GM06990 (cell line): ENCODE measurements at regions not wholly inside any gene's neighbourhood (a gene's known extent, or its start where the extent isn't known, plus 50 kb on each side); places are given as distances from the start of the nearest gene placed in this dataset.

ENCODE experiments used
- DNase-seq: peaks from one replicate; pipeline ENCODE4 v3.0.0-alpha.2; 2011; ENCODE audit not compliant: insufficient read length; ENCODE audit errors: extremely low read depth
- H3K27me3 ChIP-seq: replicated peaks from 2 replicates; pipeline ENCODE4 v1.6.0; 2011; ENCODE audit warnings: low read length; ENCODE audit not compliant: control insufficient read depth, insufficient read depth
- H3K36me3 ChIP-seq: 2 replicates; pipeline ENCODE4 v1.5.1; 2011; ENCODE audit warnings: low read length; ENCODE audit not compliant: control insufficient read depth, insufficient read depth
- H3K4me3 ChIP-seq: replicated peaks from 2 replicates; pipeline ENCODE4 v1.5.1; 2011; ENCODE audit warnings: low read depth, mild to moderate bottlenecking, control low read depth, low read length
- TF ChIP-seq, protein P1 (sequence below): IDR thresholded peaks from 2 replicates; pipeline ENCODE4 v1.5.1; 2011; ENCODE audit warnings: low read length, control low read depth, mild to moderate bottlenecking, inconsistent platforms; ENCODE audit not compliant: insufficient read depth, poor library complexity, severe bottlenecking

DNA sequence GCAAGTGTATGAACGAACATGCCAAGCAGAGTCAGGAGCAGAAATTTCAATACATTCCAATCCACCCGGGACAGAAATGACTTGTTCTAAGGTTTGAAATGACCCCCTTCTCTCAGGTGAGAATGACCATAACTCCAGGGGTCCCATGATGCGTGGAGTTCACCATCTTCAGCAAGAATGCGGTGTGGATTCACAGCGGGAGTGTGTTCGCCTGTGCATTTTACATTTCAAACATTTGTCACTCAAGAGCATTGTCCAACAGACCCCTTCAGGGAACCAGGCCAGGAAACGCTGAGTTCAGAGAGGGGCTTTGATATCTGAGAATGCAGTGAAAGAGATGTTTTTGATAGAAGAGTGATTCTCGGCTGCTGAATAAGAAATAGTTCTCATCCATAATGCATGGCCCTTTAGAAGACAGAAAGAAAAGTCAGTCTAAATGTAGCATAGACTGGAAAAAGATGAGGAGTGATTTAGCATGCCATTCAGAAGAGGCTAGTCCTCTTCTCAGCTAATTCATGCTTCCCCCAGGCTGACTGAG lies 200.3 kb upstream of the KCNG1 start:
- DNase-seq = no peak
- H3K36me3 ChIP-seq = no peaks in the 10 kb centered on the region
- H3K27me3 ChIP-seq = no peaks in the 10 kb centered on the region
- no peak overlapping the region for H3K4me3 ChIP-seq
- TF ChIP-seq, protein P1, sequence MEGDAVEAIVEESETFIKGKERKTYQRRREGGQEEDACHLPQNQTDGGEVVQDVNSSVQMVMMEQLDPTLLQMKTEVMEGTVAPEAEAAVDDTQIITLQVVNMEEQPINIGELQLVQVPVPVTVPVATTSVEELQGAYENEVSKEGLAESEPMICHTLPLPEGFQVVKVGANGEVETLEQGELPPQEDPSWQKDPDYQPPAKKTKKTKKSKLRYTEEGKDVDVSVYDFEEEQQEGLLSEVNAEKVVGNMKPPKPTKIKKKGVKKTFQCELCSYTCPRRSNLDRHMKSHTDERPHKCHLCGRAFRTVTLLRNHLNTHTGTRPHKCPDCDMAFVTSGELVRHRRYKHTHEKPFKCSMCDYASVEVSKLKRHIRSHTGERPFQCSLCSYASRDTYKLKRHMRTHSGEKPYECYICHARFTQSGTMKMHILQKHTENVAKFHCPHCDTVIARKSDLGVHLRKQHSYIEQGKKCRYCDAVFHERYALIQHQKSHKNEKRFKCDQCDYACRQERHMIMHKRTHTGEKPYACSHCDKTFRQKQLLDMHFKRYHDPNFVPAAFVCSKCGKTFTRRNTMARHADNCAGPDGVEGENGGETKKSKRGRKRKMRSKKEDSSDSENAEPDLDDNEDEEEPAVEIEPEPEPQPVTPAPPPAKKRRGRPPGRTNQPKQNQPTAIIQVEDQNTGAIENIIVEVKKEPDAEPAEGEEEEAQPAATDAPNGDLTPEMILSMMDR = no peak

DNA sequence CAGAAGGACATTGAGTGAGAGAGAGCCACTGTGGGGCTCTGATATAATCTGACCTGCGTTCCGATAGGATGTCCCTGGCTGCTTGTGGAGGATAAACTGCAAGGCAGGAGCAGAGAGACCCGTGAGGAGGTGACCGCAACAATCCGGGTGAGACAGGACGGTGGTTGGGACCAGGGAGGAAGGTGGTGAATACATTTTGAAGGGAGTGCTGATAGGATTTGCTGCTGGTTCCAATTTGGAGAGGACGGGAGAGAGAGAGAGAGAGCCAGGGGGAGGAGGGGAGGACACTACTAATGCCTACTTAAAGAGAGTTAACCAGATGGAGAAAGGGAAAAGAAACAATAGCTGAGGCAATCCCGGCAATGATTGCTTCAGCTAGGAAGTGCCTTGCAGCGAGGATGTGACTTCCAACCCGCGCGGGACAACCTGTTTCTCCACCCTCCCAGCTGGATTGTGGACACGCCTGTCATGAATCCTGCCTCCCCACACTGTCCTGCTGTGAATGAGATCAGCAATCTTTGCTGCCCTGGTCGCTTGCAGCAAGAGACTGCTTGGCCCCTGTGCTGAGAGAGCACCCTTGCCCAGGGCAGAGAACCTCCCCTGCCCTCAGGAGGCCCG lies 199.0 kb upstream of the KCNG1 start:
- H3K36me3 ChIP-seq = no peaks in the 10 kb centered on the region
- DNase-seq = no peak
- no peaks in the 10 kb centered on the region for H3K27me3 ChIP-seq
- TF ChIP-seq, protein P1 = no peak
- H3K4me3 ChIP-seq = no peak overlapping the region

DNA sequence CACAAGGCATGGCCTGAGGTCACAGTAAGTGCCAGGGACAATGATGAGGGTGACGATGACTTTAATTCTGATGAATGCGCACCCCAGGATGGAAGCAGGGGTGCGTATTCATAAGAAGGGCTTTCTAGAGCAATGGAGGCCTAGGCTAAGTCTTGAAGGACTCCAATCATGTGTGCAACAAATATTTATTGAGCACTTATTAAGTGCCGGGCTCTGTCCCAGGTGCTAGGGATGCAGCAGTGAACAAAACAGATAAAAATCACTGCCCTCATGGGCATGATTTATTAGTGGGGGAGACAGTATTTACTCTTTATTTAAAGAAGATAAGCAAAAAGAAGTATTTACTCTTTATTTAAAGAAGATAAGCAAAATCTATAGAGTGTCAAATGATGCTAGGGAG lies 198.2 kb upstream of the KCNG1 start:
- no peaks in the 10 kb centered on the region for H3K27me3 ChIP-seq
- H3K4me3 ChIP-seq = no peak overlapping the region
- TF ChIP-seq, protein P1 = no peak
- no peak for DNase-seq
- H3K36me3 ChIP-seq = no peaks in the 10 kb centered on the region

DNA sequence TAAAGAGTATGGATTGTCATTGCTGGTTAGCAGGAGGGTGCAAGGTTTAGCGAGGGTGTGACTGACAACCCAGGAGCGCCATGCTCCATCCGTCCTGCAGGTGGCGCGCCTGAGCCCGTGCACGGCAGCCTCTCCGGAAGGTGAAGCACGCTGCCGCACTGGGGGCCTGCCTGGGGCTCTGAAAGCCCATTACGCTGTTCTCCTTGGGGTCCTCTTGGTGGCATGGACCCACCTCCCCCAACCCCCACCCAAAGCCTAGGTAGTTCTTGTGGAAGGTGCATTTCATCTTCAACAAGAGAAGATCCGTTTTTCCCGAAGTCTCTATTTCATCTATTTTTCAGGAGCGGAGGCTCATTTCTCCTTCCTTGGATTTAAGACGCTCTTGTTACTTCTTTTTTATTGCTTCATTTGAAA lies 197.4 kb upstream of the KCNG1 start:
- DNase-seq = peak; percentile 24
- TF ChIP-seq, protein P1 = peak; percentile 85
- Histone ChIP-seq H3K4me3 (no peak overlapping the region), H3K27me3 (no peaks in the 10 kb centered on the region), H3K36me3 (no peaks in the 10 kb centered on the region)

DNA sequence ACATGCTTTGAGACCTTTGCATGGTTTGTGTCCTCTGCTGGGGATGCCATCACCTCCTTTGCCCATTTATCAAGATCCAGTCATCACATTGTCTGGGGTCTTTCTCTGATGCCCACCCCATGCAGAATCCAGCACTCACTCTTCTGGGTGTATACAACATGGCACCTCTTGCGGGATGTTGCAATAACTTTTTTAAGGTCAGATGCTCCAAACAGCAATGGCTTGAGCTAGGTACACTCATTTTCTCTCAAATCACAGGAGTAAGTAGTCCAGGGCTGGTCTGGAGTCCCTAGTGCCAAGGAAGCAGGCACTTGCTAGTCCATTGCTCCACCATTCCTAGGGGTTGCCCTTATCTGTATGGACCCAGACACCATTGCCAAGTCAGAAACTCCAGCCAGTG lies 196.6 kb upstream of the KCNG1 start:
- TF ChIP-seq, protein P1 = no peak
- no peaks in the 10 kb centered on the region for H3K27me3 ChIP-seq

More for the DNA sequence above, 196.6 kb upstream of the KCNG1 start:
- H3K36me3 ChIP-seq = no peaks in the 10 kb centered on the region
- no peak for DNase-seq
- no peak overlapping the region for H3K4me3 ChIP-seq
